HEK293 (cell line): ENCODE measurements at regions not wholly inside any gene's neighbourhood (a gene's known extent, or its start where the extent isn't known, plus 50 kb on each side); places are given as distances from the start of the nearest gene placed in this dataset.
A peak's percentile ranks its signal among the peaks of the same experiment; 100 is the strongest.

ENCODE experiments used
- GLIS2 ChIP-seq: fragments of 450-650 bp; formaldehyde crosslinking; IDR thresholded peaks from 2 replicates; pipeline ENCODE4 v1.5.1; 2016; ENCODE audit warnings: missing biosample characterization, missing genetic modification characterization
- HOXC10 ChIP-seq: sonication (generic); formaldehyde crosslinking; IDR thresholded peaks from 2 replicates; pipeline ENCODE4 v1.8.1; 2023; ENCODE audit warnings: mild to moderate bottlenecking, missing genetic modification reagents
- KLF1 ChIP-seq: fragments of 450-650 bp; formaldehyde crosslinking; IDR thresholded peaks from 2 replicates; pipeline ENCODE4 v1.5.1; 2016; ENCODE audit warnings: missing biosample characterization, missing genetic modification characterization
- KLF8 ChIP-seq: fragments of 450-650 bp; formaldehyde crosslinking; IDR thresholded peaks from 2 replicates; pipeline ENCODE4 v1.5.1; 2016; ENCODE audit warnings: missing biosample characterization, missing genetic modification characterization
- PRDM1 ChIP-seq: fragments of 450-650 bp; formaldehyde crosslinking; IDR thresholded peaks from 2 replicates; pipeline ENCODE4; 2016; ENCODE audit warnings: missing biosample characterization, missing genetic modification characterization
- REPIN1 ChIP-seq: fragments of 450-650 bp; formaldehyde crosslinking; IDR thresholded peaks from 2 replicates; pipeline ENCODE4 v1.5.1; 2017; ENCODE audit warnings: missing biosample characterization, missing genetic modification characterization, low read depth
- SP2 ChIP-seq: fragments of 450-650 bp; formaldehyde crosslinking; IDR thresholded peaks from 2 replicates; pipeline ENCODE4 v1.5.1; 2016; ENCODE audit warnings: missing biosample characterization, missing genetic modification characterization
- SP7 ChIP-seq: fragments of 450-650 bp; formaldehyde crosslinking; IDR thresholded peaks from 2 replicates; pipeline ENCODE4 v1.5.1; 2016; ENCODE audit warnings: missing biosample characterization, missing genetic modification characterization
- ZBTB7A ChIP-seq: fragments of 450-650 bp; formaldehyde crosslinking; IDR thresholded peaks from 2 replicates; pipeline ENCODE4 v1.5.1; 2016; ENCODE audit warnings: low read depth, missing biosample characterization, missing genetic modification characterization
- ZEB2 ChIP-seq: fragments of 450-650 bp; formaldehyde crosslinking; IDR thresholded peaks from 2 replicates; pipeline ENCODE4 v1.5.1; 2016; ENCODE audit warnings: missing biosample characterization, missing genetic modification characterization
- ZFP41 ChIP-seq: fragments of 450-650 bp; formaldehyde crosslinking; IDR thresholded peaks from 2 replicates; pipeline ENCODE4 v1.5.1; 2016; ENCODE audit warnings: missing biosample characterization, missing genetic modification characterization, borderline replicate concordance
- ZNF114 ChIP-seq: fragments of 450-650 bp; formaldehyde crosslinking; IDR thresholded peaks from 2 replicates; pipeline ENCODE4 v1.5.0; 2017; ENCODE audit warnings: missing biosample characterization, missing genetic modification characterization
- ZNF19 ChIP-seq: fragments of 450-650 bp; formaldehyde crosslinking; IDR thresholded peaks from 2 replicates; pipeline ENCODE4; 2016; ENCODE audit warnings: missing biosample characterization, missing genetic modification characterization, low read depth
- ZNF214 ChIP-seq: fragments of 450-650 bp; formaldehyde crosslinking; IDR thresholded peaks from 2 replicates; pipeline ENCODE4 v1.5.1; 2017; ENCODE audit warnings: missing biosample characterization, mild to moderate bottlenecking, missing genetic modification characterization, borderline replicate concordance
- ZNF221 ChIP-seq: fragments of 450-650 bp; formaldehyde crosslinking; IDR thresholded peaks from 2 replicates; pipeline ENCODE4 v1.5.1; 2017; ENCODE audit warnings: missing biosample characterization, missing genetic modification characterization, borderline replicate concordance
- ZNF239 ChIP-seq: fragments of 450-650 bp; formaldehyde crosslinking; IDR thresholded peaks from 2 replicates; pipeline ENCODE4 v1.5.1; 2016; ENCODE audit warnings: missing biosample characterization, missing genetic modification characterization
- ZNF302 ChIP-seq: fragments of 450-650 bp; formaldehyde crosslinking; IDR thresholded peaks from 2 replicates; pipeline ENCODE4 v1.5.1; 2016; ENCODE audit warnings: missing biosample characterization, missing genetic modification characterization, low read depth
- ZNF341 ChIP-seq: fragments of 450-650 bp; formaldehyde crosslinking; IDR thresholded peaks from 2 replicates; pipeline ENCODE4; 2016; ENCODE audit warnings: low read depth, missing biosample characterization, missing genetic modification characterization
- ZNF354C ChIP-seq: fragments of 450-650 bp; formaldehyde crosslinking; IDR thresholded peaks from 2 replicates; pipeline ENCODE4 v1.5.1; 2016; ENCODE audit warnings: missing biosample characterization, missing genetic modification characterization, low read depth, borderline replicate concordance
- ZNF366 ChIP-seq: fragments of 450-650 bp; formaldehyde crosslinking; conservative IDR thresholded peaks from 2 replicates; pipeline ENCODE4 v1.5.1; 2016; ENCODE audit warnings: missing biosample characterization, missing genetic modification characterization
- ZNF394 ChIP-seq: fragments of 450-650 bp; formaldehyde crosslinking; IDR thresholded peaks from 2 replicates; pipeline ENCODE4 v1.5.1; 2016; ENCODE audit warnings: missing biosample characterization, missing genetic modification characterization, mild to moderate bottlenecking, moderate library complexity, borderline replicate concordance
- ZNF510 ChIP-seq: fragments of 450-650 bp; formaldehyde crosslinking; IDR thresholded peaks from 2 replicates; pipeline ENCODE4 v1.5.1; 2018; ENCODE audit warnings: mild to moderate bottlenecking, missing genetic modification characterization, missing biosample characterization; ENCODE audit not compliant: insufficient replicate concordance
- ZNF529 ChIP-seq: fragments of 450-650 bp; formaldehyde crosslinking; IDR thresholded peaks from 2 replicates; pipeline ENCODE4 v1.5.1; 2017; ENCODE audit warnings: missing genetic modification characterization, missing biosample characterization; ENCODE audit not compliant: insufficient replicate concordance
- ZNF558 ChIP-seq: fragments of 450-650 bp; formaldehyde crosslinking; IDR thresholded peaks from 2 replicates; pipeline ENCODE4 v1.5.1; 2016; ENCODE audit warnings: missing biosample characterization, missing genetic modification characterization
- ZNF585B ChIP-seq: fragments of 450-650 bp; formaldehyde crosslinking; IDR thresholded peaks from 2 replicates; pipeline ENCODE4 v1.5.1; 2016; ENCODE audit warnings: missing biosample characterization, missing genetic modification characterization
- ZNF777 ChIP-seq: fragments of 450-650 bp; formaldehyde crosslinking; IDR thresholded peaks from 2 replicates; pipeline ENCODE4 v1.5.1; 2017; ENCODE audit warnings: missing biosample characterization, missing genetic modification characterization, borderline replicate concordance
- ZNF791 ChIP-seq: fragments of 450-650 bp; formaldehyde crosslinking; IDR thresholded peaks from 2 replicates; pipeline ENCODE4 v1.5.1; 2016; ENCODE audit warnings: missing biosample characterization, missing genetic modification characterization
- ZNF837 ChIP-seq: fragments of 450-650 bp; formaldehyde crosslinking; IDR thresholded peaks from 2 replicates; pipeline ENCODE4 v1.5.1; 2016; ENCODE audit warnings: missing biosample characterization, missing genetic modification characterization
- ZSCAN23 ChIP-seq: fragments of 450-650 bp; formaldehyde crosslinking; IDR thresholded peaks from 2 replicates; pipeline ENCODE4 v1.5.1; 2016; ENCODE audit warnings: missing biosample characterization, missing genetic modification characterization
- TF ChIP-seq, protein P1 (sequence below): fragments of 450-650 bp; formaldehyde crosslinking; IDR thresholded peaks from 2 replicates; pipeline ENCODE4 v1.5.1; 2016; ENCODE audit warnings: missing biosample characterization, missing genetic modification characterization
- TF ChIP-seq, protein P2 (sequence below): fragments of 450-650 bp; IDR thresholded peaks from 2 replicates; pipeline ENCODE4 v1.5.1; 2018; ENCODE audit warnings: missing biosample characterization, missing genetic modification characterization
- TF ChIP-seq, protein P3 (sequence below): fragments of 450-650 bp; formaldehyde crosslinking; IDR thresholded peaks from 2 replicates; pipeline ENCODE4 v1.5.1; 2016; ENCODE audit warnings: missing biosample characterization, missing genetic modification characterization
- TF ChIP-seq, protein P4 (sequence below): fragments of 450-650 bp; formaldehyde crosslinking; IDR thresholded peaks from 2 replicates; pipeline ENCODE4 v1.5.1; 2017; ENCODE audit warnings: missing biosample characterization, missing genetic modification characterization
- TF ChIP-seq, protein P5 (sequence below): fragments of 450-650 bp; formaldehyde crosslinking; IDR thresholded peaks from 2 replicates; pipeline ENCODE4 v1.5.1; 2016; ENCODE audit warnings: missing biosample characterization, missing genetic modification characterization

DNA sequence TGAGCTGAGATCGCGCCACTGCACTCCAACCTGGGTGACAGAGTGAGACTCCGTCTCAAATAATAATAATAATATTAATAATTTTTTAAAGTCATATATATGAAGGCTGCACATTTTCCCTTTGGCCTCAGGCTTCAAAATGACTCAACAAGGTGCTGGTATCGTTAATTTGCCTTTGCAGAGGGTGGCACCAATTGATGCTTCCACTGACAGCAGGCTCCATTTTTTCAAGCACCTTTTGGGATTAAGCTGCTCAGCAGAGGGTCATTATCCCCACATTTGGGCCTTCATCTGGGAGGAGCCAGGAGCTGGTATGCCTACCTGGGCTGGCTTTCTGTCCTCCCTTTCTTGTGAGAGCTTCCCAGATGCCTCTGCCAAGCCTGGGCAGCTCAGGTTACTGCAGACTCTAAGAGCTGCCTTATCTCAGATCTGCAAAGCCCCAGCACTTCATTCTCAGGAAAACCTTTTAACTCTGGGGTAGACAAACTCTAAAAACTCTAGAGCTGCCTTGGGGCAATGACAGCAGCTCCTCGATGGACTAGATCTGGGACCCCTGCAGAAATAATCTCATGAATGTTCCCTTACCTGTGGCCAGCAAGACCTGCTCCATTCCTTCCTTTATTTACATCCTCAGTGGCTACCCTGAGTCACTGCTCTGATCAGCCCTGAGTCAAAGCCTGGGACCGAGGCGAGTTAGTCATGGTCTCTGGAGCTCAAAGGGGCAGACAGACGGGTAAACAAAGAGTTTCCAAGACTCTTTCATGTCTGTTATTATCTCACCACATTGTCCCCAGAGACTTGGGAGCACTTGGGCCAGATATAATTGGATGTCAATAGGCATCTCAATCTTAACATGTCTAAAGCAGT, 80.0 kb upstream of the EYA2 start (continued):
- TF ChIP-seq ZNF221 (tag by site-specific recombination): no peak
- 0 out of 2 replicates have a peak, but pooled peaks have one; percentile 20 for TF ChIP-seq GLIS2
- TF ChIP-seq SP7 (tag by site-specific recombination): peak; percentile 82
- TF ChIP-seq ZSCAN23 (tag by site-specific recombination): no peak
- no peak for TF ChIP-seq ZNF354C (tag by site-specific recombination)
- TF ChIP-seq ZNF366 (tag by site-specific recombination): peak; percentile 39; the same call in 1 of the 2 replicates
- TF ChIP-seq REPIN1: no peak
- TF ChIP-seq, protein P1, sequence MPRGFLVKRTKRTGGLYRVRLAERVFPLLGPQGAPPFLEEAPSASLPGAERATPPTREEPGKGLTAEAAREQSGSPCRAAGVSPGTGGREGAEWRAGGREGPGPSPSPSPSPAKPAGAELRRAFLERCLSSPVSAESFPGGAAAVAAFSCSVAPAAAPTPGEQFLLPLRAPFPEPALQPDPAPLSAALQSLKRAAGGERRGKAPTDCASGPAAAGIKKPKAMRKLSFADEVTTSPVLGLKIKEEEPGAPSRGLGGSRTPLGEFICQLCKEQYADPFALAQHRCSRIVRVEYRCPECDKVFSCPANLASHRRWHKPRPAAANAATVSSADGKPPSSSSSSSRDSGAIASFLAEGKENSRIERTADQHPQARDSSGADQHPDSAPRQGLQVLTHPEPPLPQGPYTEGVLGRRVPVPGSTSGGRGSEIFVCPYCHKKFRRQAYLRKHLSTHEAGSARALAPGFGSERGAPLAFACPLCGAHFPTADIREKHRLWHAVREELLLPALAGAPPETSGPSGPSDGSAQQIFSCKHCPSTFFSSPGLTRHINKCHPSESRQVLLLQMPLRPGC (tag by site-specific recombination): peak; percentile 67
- TF ChIP-seq, protein P2, sequence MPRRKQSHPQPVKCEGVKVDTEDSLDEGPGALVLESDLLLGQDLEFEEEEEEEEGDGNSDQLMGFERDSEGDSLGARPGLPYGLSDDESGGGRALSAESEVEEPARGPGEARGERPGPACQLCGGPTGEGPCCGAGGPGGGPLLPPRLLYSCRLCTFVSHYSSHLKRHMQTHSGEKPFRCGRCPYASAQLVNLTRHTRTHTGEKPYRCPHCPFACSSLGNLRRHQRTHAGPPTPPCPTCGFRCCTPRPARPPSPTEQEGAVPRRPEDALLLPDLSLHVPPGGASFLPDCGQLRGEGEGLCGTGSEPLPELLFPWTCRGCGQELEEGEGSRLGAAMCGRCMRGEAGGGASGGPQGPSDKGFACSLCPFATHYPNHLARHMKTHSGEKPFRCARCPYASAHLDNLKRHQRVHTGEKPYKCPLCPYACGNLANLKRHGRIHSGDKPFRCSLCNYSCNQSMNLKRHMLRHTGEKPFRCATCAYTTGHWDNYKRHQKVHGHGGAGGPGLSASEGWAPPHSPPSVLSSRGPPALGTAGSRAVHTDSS (tag by site-specific recombination): no peak
- TF ChIP-seq ZNF19: no peak
- TF ChIP-seq ZBTB7A (tag by site-specific recombination): no peak
- TF ChIP-seq, protein P3, sequence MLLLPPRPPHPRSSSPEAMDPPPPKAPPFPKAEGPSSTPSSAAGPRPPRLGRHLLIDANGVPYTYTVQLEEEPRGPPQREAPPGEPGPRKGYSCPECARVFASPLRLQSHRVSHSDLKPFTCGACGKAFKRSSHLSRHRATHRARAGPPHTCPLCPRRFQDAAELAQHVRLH (tag by site-specific recombination): no peak
- 0 out of 2 replicates have a peak, but pooled peaks have one; percentile 39 for TF ChIP-seq ZEB2 (tag by site-specific recombination)
- no peak for TF ChIP-seq ZNF114 (tag by site-specific recombination)
- no peak for TF ChIP-seq ZNF777
- TF ChIP-seq ZNF394 (tag by site-specific recombination): no peak
- TF ChIP-seq ZNF239 (tag by site-specific recombination): no peak
- TF ChIP-seq ZFP41 (tag by site-specific recombination): no peak
- TF ChIP-seq KLF1 (tag by site-specific recombination): no peak
- TF ChIP-seq ZNF510 (tag by site-specific recombination): no peak
- no peak for TF ChIP-seq SP2 (tag by site-specific recombination)
- TF ChIP-seq ZNF302 (tag by site-specific recombination): no peak
- TF ChIP-seq ZNF791: no peak
- TF ChIP-seq, protein P4, sequence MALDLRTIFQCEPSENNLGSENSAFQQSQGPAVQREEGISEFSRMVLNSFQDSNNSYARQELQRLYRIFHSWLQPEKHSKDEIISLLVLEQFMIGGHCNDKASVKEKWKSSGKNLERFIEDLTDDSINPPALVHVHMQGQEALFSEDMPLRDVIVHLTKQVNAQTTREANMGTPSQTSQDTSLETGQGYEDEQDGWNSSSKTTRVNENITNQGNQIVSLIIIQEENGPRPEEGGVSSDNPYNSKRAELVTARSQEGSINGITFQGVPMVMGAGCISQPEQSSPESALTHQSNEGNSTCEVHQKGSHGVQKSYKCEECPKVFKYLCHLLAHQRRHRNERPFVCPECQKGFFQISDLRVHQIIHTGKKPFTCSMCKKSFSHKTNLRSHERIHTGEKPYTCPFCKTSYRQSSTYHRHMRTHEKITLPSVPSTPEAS (tag by site-specific recombination): no peak
- TF ChIP-seq HOXC10 (CRISPR knock-in tag): no peak
- TF ChIP-seq, protein P5, sequence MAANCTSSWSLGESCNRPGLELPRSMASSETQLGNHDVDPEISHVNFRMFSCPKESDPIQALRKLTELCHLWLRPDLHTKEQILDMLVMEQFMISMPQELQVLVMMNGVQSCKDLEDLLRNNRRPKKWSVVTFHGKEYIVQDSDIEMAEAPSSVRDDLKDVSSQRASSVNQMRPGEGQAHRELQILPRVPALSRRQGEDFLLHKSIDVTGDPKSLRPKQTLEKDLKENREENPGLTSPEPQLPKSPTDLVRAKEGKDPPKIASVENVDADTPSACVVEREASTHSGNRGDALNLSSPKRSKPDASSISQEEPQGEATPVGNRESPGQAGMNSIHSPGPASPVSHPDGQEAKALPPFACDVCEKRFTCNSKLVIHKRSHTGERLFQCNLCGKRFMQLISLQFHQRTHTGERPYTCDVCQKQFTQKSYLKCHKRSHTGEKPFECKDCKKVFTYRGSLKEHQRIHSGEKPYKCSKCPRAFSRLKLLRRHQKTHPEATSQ (tag by site-specific recombination): no peak
- no peak for TF ChIP-seq ZNF341
- TF ChIP-seq ZNF585B: no peak
- no peak for TF ChIP-seq PRDM1 (tag by site-specific recombination)
- TF ChIP-seq ZNF558 (tag by site-specific recombination): no peak
- TF ChIP-seq ZNF529 (tag by site-specific recombination): no peak
- TF ChIP-seq ZNF214 (tag by site-specific recombination): no peak
- no peak for TF ChIP-seq ZNF837 (tag by site-specific recombination)
- TF ChIP-seq KLF8 (tag by site-specific recombination): 0 out of 2 replicates have a peak, but pooled peaks have one; percentile 46
